COLO829 (cell line): ENCODE measurements at regions not wholly inside any gene's neighbourhood (a gene's known extent, or its start where the extent isn't known, plus 50 kb on each side); places are given as distances from the start of the nearest gene placed in this dataset.
"Not testable (repeated sequence)": the region's sequence is repeated elsewhere in the genome, so short reads cannot be mapped to it uniquely, and the experiment has no call there.

Experiments used
- DNase-seq: peaks from one replicate; pipeline ENCODE4 v3.0.0; 2012; ENCODE audit warnings: low spot score

DNA sequence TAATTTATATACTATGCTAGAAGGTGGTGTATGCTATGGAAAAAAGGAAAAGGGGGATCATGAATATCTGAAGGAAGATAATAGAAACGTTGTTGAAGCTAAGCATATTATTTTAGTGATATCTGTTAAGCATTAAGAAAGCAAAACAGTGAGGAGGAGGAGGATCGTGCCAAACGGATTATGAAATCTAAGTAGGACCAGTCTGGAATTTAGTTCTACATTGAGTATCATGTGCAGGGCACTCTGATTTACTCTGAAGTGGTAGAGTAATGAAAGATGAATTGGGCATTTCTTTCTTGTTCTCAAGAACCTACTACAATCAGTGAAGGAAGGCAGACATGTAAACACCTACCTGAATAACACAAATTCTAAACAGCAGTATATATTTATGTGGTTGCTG lies 195.3 kb downstream of the CYB561 start:
- DNase-seq: no peak

DNA sequence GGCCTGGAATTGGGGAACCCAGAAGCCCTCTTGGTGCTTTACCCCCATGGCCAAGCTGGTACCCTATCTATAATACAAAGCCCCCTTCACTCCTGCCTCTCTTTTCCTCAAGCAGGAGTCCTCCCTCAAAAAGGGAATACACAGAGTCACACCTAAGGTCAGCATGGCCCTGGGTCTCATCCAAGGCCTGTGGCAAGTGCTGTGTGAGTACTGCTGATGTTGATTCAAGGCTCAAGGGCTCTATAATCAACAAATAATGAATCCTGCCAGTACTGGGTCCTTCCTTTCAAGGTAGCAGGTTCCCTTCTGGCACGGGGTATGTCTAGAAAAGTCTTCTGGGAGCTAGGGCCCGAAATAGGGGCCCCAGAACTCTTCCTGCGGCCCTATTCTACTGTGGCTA lies 187.3 kb downstream of the CYB561 start:
- no peak for DNase-seq

DNA sequence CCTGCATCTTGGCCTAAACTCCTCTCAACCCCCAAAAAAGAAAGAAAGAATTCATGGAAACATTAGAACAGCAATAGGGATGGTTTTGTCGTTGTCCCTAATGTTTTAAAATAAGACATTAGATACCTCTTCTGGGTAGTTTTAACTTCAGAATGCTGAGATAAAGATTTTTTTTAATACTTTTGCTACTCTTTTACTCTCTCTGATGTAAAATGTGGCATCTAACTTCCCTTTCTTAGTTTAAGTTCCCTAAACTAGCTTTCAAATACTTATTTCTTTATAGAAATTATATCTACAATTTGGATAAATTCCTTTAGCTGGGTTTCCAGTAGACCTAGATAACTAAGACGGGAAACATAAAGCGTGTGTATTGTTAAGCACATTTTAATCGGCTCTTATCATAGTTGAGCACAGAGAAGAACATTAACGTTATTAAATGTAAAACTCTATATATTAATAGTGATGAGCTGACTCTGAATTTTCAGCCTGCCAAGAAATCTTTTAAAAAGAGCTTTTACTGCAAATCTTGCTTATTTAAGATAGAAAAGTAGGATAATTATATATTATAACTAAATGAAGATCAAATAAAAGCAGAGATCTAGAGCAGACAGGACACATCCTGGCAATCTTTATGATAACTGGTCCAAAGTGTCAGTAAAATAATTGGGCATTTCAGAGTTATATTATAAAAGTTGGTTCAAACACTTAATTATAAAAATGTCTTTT lies 183.2 kb downstream of the CYB561 start:
- no peak for DNase-seq

DNA sequence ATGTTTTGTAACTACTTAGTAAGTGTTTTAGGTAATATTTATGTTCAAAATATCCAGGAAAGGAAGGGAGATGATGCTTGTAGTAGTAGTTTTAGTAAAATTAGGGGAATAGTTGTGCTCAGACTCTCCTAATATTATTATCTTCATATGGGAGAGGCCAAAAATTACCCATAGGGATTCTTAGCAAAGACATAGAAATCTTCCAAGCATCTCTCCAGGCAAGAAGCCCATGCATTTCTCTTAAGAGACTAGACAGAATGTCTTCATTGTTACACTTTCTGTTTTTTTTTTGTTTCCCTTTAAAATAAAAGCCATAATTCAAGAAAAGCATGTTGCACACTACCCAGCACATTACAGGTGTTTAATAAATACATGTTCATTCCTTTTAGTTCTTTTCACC lies 180.6 kb downstream of the CYB561 start:
- no peak for DNase-seq

DNA sequence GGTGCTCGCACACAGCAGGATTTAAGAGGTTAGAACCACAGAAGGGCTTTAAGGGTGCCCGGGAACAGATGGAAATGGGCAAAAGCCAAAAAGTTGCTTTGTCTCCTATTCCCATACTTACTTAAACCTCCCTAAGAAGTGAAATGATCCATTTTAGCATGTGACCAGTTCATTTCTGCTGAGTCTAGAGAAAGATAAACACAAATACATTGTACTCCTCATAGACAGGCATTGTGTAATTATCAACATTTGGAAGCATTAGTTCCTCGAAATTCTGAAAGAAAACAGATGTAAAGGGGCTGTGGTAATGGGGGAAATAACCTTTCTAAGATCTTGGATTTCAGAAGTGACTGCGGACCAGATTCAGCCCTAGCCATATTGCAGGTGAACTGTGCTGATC lies 178.3 kb downstream of the CYB561 start:
- no peak for DNase-seq

DNA sequence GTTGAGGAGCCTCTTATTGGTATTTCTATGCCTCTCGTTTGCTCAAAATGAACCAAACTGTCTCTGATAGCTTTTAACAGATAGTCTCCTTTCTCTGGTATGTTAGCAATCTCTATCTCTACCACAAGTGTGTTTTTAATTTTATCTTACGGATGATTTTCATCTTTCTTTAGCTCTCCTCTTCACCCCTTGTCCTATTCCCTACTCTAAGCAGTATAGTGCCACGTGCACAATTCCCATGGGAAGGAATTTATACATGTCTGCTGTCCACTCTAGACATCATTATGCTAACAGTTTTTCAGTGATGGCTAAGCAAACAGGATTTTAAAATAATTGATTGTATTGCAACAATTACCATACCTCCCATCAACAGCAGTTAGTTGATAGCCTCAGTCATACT lies 177.3 kb downstream of the CYB561 start:
- DNase-seq: no peak

DNA sequence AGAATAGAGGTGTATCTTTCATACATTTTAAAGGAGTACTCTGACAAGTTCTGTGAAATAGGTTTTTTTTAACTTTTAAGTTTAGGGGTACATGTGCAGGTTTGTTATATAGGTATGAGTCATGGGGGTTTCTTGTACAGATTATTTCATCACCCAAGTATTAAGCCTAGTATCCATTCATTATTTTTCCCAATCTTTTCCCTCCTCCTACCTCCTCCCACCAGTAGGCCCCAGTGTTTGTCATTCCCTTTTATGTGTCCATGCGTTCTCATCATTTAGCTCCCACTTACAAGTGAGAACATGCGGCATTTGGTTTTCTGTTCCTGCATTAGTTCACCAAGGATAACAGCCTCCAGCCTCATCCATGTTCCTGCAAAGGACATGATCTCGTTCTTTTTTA lies 175.5 kb downstream of the CYB561 start:
- DNase-seq: no peak

DNA sequence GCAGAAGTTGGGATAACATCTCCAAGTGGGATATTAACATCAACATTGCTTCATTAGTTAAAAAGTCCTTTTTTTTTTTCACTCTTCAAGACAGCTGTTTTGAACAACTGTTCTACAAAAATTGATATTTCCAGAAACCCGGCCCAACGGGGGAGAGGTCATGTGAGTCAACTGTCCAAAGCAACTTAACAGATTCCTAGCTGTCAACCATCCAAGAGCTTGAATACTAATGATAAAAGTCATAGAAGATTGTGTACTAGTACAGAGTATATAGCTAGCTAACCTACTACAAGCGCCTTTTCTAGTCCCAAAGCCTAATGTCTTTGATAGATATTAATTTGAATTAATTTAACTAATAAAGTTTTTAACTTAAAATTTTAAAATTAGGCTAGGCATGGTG lies 172.0 kb downstream of the CYB561 start:
- no peak for DNase-seq

DNA sequence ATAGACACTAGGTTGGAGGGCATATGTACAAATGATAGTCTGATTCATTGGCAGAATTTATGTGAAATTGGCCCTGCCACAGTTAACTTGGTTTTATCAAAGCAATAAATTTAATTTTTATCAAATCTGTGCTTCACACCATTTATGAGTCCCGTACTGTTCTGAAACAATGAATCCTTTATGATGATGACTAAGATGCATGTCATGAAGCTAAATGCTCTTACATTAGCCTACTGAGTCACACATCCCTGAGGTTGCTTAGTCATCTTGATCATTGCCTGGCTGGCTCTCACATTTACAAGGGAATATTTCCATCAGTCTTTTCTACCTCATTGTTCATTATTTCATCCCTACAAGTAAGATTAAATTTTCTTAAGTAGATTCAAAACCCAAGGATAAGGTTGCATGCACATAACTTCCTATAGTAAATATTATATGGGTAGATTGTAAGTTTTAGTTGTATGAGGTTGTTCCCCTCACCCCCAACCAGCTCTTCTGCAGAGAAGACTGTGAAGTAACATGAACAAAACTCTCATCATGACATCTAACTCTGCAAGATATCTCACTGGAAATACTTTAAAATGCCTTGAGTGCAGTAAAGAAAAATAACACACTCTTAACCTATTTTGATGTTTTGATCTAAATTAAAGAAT lies 170.7 kb downstream of the CYB561 start:
- peak; percentile 87 for DNase-seq

DNA sequence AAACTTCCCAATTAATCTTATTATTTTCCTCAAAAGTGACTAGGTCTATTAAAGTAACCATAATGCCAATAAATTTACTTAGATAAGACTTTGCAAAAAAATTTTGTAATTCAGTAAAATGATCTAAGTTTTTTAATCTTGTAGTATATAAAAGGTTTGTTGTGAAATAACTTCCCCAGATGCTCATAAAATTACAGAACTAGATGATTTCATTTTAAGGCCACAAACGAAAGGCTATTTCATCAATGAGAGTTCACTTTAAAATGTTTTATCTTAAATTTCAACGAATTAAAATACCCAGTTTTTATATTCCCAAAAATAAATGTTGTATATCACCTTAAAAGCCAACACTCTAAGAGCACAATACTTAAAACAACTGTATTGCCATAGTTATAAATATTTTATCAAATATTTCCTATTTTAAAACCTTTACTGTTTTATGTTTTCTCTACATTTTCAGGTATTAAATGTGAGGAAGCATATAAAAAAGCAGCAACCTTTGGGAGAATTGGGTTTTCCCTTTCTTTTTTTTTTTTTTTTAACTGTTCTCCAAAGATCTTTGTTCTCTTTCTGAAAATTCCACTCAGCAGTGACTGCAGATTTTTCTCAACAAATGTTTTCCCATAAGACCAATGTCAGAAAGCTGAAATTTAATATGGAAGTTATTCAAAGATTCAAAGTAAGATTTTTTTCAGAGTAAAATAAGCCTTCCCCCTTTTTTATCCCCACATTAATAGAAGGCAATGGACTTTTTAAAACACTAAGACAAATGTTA lies 169.9 kb downstream of the CYB561 start:
- no peak for DNase-seq

DNA sequence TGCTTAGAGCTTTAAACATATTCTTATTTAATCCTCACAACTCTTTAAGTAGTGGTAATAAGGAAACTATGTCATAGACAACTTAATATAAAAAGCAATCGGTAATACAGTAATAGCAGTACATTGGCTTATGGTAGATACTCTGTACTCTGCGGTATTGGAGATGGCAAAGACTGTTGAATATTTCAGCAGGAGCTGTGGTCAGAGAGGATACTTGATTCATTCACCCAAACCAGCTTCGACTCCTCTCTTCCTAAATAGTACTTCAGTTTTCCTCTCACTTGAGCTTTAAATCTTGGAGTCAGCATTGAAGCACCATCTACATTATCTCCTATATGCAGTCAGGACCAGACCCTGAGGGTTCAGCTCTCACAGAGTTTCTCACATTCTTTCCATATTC lies 169.3 kb downstream of the CYB561 start:
- DNase-seq: no peak

DNA sequence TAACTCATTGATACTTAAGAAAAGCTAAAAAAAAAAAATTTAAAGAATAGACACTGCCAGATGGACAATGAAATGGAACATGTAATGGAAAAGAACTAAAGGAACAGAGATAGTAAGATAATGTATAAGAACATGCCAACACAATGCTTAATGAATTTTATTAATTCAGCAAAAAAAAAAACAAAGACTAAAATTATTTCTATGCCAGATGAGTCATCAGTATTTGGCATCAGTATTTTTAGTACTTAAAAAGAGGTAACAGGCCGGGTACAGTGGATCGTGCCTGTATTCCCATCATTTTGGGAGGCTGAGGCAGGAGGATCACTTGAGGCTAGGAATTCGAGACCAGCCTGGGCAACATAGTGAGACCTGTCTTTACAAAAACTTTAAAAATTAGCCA lies 168.5 kb downstream of the CYB561 start:
- no peak for DNase-seq

DNA sequence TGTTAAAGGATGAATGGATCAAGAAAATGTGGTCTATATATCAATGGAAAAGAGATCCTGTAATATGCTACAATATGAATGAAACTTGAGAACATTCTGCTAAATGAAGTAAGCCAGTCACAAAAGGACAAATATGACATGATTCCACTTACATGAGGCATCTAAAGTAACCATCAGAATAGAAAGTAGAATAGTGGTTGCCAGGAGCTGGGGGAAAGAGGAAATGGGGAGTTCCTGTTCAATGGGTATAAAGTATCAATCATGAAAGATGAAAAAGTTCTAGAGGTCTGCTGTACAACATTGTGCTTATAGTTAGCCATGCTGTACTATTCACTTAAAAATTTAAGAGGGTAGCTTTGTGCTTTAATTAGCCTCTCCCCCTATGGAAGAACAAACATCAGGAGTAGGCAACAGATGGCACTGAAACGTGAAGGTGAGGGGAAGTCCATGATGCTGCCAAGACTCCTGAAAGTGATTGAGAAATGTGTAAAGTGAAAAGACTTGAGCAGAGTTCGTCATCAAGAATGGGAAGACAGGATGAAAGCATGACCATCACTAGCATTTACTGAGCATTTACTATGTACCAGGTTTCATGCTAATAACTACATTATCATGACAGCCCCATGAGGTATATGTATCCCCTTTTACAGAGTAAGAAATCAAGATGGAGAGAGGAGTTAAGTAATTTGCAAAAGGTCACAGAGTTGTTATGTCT lies 167.2 kb downstream of the CYB561 start:
- DNase-seq: no peak

DNA sequence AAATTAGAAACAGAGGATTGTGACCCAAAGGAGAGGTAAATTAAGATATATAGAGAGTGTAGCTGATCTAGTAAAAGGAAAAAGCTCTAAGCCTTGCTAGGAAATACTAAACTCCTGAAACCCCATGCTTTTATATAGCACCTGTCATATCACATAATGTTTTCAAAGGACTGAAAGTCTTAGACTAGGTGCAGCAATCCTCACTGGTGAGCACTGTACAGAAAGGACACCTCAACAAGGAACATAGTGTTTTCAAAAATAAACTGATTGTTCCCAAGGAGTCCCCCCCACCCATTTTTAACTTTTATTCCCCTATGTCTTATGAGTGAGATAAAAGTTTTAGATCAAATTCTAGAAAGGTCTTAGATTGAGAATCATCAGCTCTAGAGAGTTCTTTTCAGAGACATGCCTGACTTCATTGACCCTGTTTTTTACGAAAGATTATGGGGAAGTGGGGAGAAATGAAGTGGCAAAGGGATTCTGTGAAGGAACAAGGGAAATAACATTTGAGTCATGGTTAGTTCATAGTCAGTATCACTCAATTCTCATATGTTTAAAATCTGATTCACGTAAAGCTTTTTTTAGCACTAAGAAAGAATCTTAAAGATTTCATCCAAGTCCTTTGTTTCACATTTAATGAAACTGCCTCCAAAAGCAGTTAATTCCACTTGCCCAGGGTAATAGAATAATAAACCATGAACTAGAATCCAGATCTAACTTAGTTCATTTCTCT lies 166.4 kb downstream of the CYB561 start:
- no peak for DNase-seq

DNA sequence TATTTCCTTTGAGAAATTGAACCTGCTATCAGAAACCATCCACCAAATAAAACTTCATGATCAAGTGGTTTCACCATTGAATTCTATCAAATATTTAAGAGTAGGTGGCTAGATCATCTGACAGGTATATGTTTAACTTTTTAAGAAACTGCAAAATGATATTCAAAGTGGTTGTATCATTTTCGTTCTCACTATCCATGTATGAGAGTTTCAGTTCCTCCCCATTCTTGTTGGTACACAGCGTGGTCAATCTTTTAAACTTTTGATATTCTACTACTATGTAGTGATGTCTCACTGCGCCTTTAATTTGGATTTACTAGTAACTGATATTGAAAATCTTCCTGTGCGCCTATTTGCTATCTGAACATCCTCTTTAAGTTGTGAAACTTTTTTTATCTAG lies 163.7 kb downstream of the CYB561 start:
- DNase-seq: no peak

DNA sequence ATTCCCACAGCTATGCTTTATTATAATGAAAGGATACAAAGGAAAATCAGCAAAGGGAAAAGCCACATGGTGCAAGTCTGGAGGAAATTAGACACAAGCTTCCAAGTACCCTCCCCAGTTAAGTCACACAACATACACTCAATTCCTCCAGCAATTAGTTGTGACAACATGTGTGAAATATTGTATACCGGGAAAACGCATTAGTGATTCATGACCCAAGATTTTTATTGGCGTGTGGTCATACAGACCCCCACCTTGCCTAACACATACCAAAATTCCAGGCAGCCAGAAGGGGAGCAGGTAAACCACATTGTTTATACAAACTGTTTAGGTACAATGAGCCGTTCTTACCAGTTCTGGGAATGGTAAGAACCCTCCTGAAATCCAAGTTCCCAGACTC lies 160.6 kb downstream of the CYB561 start:
- no peak for DNase-seq

DNA sequence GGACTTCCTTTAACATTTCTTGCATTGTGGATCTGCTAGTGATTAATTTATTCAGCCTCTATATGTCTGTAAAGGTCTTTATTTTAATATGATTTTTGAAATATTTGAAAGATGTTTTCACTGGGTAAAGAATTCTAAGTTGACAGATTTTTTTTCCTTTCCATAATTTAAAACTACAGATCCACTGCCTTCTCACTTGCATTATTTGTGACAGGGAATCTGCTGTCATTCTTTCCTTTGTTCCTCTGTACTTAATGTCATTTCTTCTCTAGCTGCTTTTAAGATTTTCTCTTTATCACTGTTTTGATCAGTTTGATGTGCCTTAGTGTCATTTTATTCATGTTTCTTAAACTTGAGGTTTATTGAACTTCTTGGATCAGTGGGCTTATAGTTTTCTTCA lies 159.9 kb downstream of the CYB561 start:
- DNase-seq: no peak

DNA sequence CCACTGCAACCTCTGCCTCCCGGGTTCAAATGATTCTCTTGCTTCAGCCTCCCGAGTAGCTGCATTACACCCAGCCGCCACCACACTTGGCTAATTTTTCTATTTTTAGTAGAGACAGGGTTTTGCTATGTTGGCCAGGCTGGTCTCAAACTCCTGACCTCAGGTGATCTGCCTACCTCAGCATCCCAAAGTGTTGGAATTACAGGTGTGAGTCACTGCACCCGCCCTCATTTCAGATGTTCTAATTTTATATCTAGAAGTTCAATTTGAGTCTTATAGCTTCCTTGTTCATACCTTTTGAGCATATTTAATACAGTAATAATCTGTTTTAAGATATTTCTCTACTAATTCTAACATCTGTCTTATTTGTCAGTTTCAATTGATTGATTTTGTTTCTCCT lies 159.1 kb downstream of the CYB561 start:
- not testable (repeated sequence) for DNase-seq

DNA sequence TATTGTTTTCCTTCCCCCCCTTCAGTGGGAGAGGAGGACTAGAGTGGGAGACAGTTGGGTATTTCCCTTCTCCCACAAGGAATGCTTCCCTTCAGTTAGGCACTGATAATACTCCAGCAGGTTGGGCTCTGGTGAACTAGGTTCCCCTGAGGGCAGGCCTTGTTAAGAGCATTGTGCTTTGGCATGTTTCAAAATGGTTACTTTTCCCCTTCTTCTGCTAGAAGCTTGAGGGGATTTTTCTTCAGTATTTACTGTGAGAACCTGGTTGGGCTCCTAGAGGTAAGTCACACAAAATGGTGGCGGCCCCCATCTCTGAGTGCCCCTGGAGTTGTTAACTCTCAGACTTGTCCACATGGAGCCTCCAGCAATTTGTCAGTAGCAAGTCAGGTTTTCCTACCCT lies 156.2 kb downstream of the CYB561 start:
- DNase-seq: no peak

DNA sequence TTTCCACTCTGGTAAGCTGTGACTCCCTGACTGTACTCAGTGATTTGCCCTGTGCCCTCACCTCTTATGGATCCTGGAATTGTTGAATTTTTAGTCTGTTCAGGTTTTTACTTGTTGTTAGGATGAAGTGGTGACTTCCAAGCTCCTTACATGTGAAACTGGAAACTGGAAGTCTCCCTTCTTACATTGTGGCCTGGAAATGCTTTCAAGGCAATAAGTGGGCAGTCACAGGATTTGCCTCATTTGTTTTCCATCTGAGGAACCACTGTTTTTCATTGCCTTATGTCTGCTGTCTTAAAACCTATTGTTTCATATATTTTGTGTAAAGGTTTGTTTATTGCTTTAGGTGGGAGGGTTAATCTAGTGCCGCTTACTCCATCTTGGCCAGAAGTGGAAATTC lies 155.8 kb downstream of the CYB561 start:
- no peak for DNase-seq

DNA sequence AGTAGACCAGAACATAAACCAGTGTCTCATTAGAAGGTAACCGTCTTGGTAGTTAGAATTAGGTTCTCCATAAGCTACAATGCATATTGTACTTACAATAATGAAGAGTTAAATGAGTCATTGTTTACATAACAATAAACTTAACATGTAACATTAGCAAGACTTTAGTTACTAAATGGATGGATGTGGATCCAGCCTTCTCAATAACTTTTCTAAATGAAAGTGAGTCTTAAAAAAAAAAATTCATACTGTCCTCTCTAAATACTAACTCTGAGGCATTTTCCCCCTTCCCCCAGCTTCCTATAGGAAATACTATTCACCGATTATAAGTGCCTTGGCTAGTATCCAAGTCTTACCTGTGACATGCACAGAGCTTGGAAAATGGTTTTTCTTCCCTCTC lies 155.3 kb downstream of the CYB561 start:
- no peak for DNase-seq

DNA sequence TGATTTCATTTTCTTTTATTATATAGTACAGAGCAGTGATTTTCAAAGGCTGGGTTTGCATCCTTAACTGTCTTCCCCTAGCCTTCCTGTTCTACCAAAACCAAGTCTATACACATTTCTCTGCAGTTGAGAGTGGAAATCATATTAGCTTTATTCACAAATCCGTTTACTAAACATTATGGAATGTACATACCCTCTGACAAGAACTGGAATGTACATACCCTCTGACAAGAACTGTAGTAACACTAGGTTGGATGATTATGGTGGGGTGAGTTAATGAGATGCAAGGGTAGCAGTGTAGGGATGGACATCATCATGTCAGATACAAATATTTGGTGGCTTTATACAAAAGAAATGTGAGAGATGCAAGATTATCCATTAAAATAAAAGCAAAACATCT lies 154.8 kb downstream of the CYB561 start:
- DNase-seq: no peak
